Ovary (tissue), 7 donors: ENCODE measurements at regions not wholly inside any gene's neighbourhood (a gene's known extent, or its start where the extent isn't known, plus 50 kb on each side); places are given as distances from the start of the nearest gene placed in this dataset.

ENCODE experiments used
- DNase-seq, 5 donors: peaks; one replicate each; pipeline ENCODE4 v3.0.0-alpha.2; 2019 to 2020
- H3K27ac ChIP-seq, 2 donors: fragments of 200-600 bp; one replicate each; pipeline versions ENCODE4 v1.5.1 to v1.8.0; 2019 to 2022
- H3K27me3 ChIP-seq: fragments of 200-600 bp; one replicate; pipeline ENCODE4 v1.8.0; 2022
- H3K36me3 ChIP-seq: fragments of 200-600 bp; sonication (generic); one replicate; pipeline ENCODE4 v1.5.1; 2019
- H3K4me1 ChIP-seq: one replicate; pipeline ENCODE4 v1.8.1; 2013; ENCODE audit warnings: mild to moderate bottlenecking, moderate library complexity; ENCODE audit not compliant: insufficient read depth
- H3K4me3 ChIP-seq: fragments of 200-600 bp; sonication (generic); one replicate; pipeline ENCODE4 v1.5.1; 2017
- H3K9me3 ChIP-seq, 2 donors: fragments of 200-600 bp in 1 of 2; sonication (generic) in 1 of 2; one replicate each; pipeline versions ENCODE4 v1.5.1 to v1.8.1; 2013 to 2019; ENCODE audit warnings: mild to moderate bottlenecking in 1 of 2, moderate library complexity in 1 of 2
- EP300 ChIP-seq: sonication (generic); formaldehyde crosslinking; IDR thresholded peaks from one replicate; pipeline ENCODE4 v1.6.1; 2017; ENCODE audit warnings: antibody characterized with exemption
- POLR2A ChIP-seq: fragments of 450-650 bp; IDR thresholded peaks from one replicate; pipeline ENCODE4 v1.6.1; 2017; ENCODE audit warnings: antibody characterized with exemption, mild to moderate bottlenecking, moderate library complexity
- WGBS, 3 donors: extraction: QIAGEN DNeasy Blood & Tissue Kit in 1 of 3; methylation state at CpG; one replicate each; pipeline versions ENCODE4 v1.1.5 to v1.1.7; 2013 to 2017; 5-methylcytosine and 5-hydroxymethylcytosine counted together
- intact Hi-C, 4 donors: fragments of 100-400 bp; cut with DNase I; formaldehyde crosslinking; loops; one replicate each; pipeline versions ENCODE4 v1.11.0 to v1.15.1; 2022 to 2023
- TF ChIP-seq, protein P1 (sequence below), 3 donors: fragments of 450-650 bp in 2 of 3; fragments of 200-600 bp in 1 of 3; IDR thresholded peaks; one replicate each; pipeline versions ENCODE4 v1.5.1 to v1.8.0; 2016 to 2022; ENCODE audit warnings: antibody characterized with exemption in 3 of 3, mild to moderate bottlenecking in 1 of 3
- donor health status: DM: no; HTN: no; CAD: no; lungs with moderate emphysema.
- donor health status: DM: no; HTN: no; CAD: no.
- donor health status: Bipolar disorder and iron deficiency.
- donor health status: DM: no; HTN: no; CAD: no.
- donor health status: DM: yes; HTN: yes; CAD: no.

DNA sequence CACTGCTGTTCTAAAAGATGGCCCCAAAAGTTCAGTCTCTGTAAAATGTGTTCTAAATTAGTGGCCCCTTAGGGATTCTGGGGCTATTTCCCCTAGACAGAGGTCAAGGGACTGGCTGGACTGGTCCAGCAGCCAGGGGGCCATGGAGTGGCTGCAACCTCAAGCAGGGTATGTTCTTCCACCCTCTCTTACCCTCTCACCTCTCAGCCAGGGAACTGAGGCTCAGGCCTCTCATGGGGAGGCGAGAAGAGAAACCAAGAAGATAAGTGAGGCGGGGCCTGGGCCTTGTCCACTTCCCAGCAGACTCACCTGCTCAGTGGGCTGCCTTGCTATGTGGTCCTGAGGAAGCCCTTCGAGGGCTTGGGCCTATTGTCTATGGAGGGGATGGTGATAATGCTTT lies 339.7 kb downstream of the MYCN start:
- Histone ChIP-seq H3K9me3 (no peaks in the 10 kb centered on the region), H3K36me3 (no peaks in the 10 kb centered on the region), H3K4me3 (no peak overlapping the region), H3K27me3 (no peaks in the 10 kb centered on the region), H3K4me1 (no peaks in the 10 kb centered on the region), H3K27ac (no peak overlapping the region)
- DNase-seq = no peak
- intact Hi-C loops = loop anchor here in 1 of 4 donors (5.0 kb wide), 1 partner anchor 643 kb away; no protein-coding TSS in a partner anchor
- no peak for TF ChIP-seq EP300
- TF ChIP-seq, protein P1, sequence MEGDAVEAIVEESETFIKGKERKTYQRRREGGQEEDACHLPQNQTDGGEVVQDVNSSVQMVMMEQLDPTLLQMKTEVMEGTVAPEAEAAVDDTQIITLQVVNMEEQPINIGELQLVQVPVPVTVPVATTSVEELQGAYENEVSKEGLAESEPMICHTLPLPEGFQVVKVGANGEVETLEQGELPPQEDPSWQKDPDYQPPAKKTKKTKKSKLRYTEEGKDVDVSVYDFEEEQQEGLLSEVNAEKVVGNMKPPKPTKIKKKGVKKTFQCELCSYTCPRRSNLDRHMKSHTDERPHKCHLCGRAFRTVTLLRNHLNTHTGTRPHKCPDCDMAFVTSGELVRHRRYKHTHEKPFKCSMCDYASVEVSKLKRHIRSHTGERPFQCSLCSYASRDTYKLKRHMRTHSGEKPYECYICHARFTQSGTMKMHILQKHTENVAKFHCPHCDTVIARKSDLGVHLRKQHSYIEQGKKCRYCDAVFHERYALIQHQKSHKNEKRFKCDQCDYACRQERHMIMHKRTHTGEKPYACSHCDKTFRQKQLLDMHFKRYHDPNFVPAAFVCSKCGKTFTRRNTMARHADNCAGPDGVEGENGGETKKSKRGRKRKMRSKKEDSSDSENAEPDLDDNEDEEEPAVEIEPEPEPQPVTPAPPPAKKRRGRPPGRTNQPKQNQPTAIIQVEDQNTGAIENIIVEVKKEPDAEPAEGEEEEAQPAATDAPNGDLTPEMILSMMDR (IDR thresholded peaks at IDR 0.05) = no peak
- TF ChIP-seq POLR2A = no peak
- WGBS, 3 donors = 79 to 91% (median 89%) methylated on average over 3 of the region's 3 CpGs

DNA sequence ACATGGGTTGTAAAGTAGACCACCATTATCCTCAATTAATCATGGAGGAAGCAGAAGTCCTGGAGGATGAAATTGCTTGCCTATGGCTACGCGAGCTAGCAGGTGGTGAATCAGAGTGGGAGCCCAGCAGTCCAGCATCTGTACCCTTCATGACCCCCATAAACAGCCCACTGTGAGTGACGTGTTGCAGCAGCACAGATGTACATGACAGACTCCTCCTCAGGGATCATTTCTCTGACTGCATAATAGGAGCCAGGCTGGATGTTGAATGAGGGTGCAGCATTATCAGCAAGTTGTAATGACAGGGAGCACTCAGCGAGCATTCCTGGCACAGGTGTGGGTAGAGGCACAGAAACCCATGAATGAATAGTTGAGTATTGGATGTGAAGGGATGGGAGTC lies 339.3 kb downstream of the MYCN start:
- Histone ChIP-seq H3K9me3 (no peaks in the 10 kb centered on the region), H3K36me3 (no peaks in the 10 kb centered on the region), H3K27me3 (no peaks in the 10 kb centered on the region), H3K27ac (no peak overlapping the region), H3K4me3 (no peak overlapping the region), H3K4me1 (no peaks in the 10 kb centered on the region)
- TF ChIP-seq POLR2A = no peak
- TF ChIP-seq, protein P1 (IDR thresholded peaks at IDR 0.05) = no peak
- TF ChIP-seq EP300 = no peak
- WGBS, 3 donors = 91 to 97% (median 94%) methylated on average over 4 of the region's 4 CpGs
- no peak for DNase-seq
- intact Hi-C loops = loop anchor here in 2 of 4 donors (5.0 to 10.0 kb wide), 3 partner anchors 625 to 2002 kb away; no protein-coding TSS in a partner anchor

DNA sequence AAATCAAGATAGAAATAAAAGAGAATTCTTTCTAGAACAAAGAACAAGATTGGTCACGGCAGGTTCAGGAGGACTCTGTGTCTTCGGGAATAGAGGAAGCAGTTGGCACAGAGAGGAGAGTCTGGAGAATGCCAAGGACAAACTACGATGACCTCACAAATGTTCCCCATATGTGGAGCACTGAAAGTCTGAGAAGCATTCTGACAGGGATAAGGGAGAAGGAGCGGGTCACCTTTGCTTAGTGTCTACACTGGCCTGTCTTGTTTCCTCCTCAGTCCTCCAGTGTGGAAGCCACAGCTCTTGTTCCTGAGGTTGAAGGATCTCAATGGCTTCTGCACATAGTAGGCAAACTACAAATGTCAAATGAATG lies 338.8 kb downstream of the MYCN start:
- WGBS, 3 donors = 57 to 78% (median 61%) methylated on average over 4 of the region's 4 CpGs
- Histone ChIP-seq H3K36me3 (no peaks in the 10 kb centered on the region), H3K4me3 (no peak overlapping the region), H3K4me1 (no peaks in the 10 kb centered on the region), H3K27me3 (no peaks in the 10 kb centered on the region), H3K9me3 (no peaks in the 10 kb centered on the region), H3K27ac (no peak overlapping the region)
- TF ChIP-seq, protein P1 (IDR thresholded peaks at IDR 0.05) = no peak
- TF ChIP-seq POLR2A (no peak), EP300 (no peak)
- intact Hi-C loops = loop anchor here in 1 of 4 donors (5.0 to 10.0 kb wide), 2 partner anchors 624 to 2002 kb away; no protein-coding TSS in a partner anchor
- DNase-seq = no peak

DNA sequence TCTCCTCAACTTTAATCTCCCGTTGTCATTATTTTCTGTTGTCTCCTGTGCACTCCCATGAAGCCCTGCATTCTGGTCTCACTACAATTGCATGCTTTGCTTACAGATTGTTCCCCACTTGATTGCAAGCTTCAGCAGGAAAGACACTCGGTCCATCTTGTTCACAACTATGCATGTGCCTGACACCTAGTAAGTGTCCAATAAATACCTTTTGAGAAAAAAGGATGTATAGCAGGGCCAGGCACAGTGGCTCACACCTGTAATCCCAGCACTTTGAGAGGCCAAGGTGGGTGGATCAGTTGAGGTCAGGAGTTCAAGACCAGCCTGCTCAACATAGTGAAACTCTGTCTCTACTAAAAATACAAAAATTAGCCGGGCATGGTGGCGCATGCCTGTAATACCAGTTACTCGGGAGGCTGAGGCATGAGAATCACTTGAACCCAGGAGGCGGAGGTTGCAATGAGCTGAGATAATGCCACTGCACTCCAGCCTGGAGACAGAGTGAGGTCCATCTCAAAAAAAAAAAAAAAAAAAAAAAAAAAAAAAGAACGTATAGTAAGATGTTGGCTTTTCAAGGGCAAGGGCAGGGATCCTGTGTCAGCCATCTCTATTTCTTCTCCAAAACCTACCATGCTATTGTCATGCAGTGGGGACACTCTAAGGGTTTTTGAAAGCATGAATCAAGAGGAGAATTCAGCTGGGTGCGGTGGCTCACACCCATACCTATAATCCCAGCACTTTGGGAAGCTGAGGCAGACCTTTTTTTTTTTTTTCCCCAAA lies 338.3 kb downstream of the MYCN start:
- 87 to 89% (median 88%) methylated on average over 8 of the region's 8 CpGs for WGBS, 3 donors
- H3K4me3 ChIP-seq = no peak overlapping the region
- intact Hi-C loops = loop anchor here in 1 of 4 donors (5.0 to 10.0 kb wide), 2 partner anchors 624 to 2001 kb away; no protein-coding TSS in a partner anchor
- no peak overlapping the region for H3K27ac ChIP-seq
- H3K27me3 ChIP-seq = no peaks in the 10 kb centered on the region
- no peaks in the 10 kb centered on the region for H3K9me3 ChIP-seq
- H3K36me3 ChIP-seq = no peaks in the 10 kb centered on the region
- TF ChIP-seq, protein P1 (IDR thresholded peaks at IDR 0.05) = no peak
- TF ChIP-seq EP300 (no peak), POLR2A (no peak)
- DNase-seq = no peak
- H3K4me1 ChIP-seq = no peaks in the 10 kb centered on the region
